ENCODE measurements at regions not wholly inside any gene's neighbourhood (a gene's known extent, or its start where the extent isn't known, plus 50 kb on each side); places are given as distances from the start of the nearest gene placed in this dataset.

DNA sequence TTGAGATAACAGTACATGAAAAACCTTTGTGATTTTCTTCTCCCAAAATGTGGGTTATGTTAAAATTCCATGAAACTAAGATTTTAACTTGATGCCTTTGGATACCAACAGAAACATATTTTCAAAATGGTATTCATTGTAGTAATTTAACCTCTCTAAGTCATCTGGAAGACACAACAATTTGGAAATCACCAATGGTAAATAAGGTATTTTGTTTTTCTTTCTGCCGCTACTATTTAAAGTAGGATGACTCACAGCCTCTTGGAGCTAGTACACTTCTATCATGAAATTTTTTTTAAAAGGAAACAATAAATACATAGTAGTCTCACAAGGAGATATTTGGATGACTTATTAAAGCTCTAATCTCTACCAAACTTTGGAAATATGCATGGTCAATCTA is 291.6 kb upstream of the VEPH1 start:
- DNase-seq = peak; percentile 25

DNA sequence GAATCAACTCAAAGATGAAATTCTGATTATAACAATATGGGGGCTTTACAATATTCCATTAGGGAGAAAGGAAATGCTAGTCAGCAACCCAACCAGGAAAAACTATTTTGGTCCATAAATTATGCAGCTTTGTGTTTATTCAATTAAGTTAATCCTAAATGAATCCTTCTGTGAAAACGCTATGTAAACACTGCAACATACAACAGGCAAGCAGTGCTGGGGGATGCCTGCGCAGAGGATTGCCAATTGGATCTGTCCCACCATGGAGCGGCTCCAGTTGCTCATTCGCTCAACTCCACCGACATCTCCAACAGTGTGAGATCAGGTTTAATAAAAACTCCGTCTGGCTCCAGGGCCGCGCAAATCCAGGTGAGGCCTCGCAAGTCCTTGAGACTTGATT is 290.5 kb upstream of the VEPH1 start:
- DNase-seq = no peak

DNA sequence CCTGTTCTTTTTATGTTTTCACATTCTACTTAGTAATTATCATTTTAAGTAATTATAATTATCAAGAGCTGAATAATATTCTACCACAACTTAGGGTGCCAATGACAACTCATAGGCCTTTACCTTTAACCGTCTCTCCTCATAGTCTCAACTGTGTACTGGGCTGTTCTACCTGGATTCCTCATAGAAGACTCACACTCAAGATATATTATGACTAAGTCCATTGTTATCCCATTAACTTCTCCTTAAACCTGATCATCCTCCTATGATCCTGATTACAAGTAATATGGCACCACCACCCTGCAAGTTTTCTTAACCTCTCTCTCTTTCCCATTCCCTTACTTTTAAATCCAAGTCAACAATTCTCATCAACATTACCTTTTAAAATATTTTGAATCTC is 285.9 kb upstream of the VEPH1 start:
- no peak for DNase-seq

DNA sequence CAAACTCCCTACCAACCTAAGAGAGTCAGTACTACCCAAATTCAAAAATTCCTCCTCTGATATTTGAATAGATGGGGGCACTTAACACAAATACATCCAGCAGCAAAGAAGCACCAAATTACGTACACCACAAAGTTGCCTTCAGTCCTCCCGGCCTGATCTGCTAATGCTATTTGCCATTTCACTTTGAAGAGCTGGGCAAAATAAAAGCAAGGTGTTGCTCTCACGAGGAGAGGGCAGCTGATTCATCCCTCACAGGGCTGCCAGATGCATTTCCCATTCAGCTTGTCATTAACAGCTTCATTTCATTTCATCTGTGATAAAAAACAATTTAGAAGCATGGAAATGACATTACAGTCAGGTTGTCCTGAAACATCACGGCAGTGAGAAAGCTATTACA is 283.4 kb upstream of the VEPH1 start:
- DNase-seq = no peak

DNA sequence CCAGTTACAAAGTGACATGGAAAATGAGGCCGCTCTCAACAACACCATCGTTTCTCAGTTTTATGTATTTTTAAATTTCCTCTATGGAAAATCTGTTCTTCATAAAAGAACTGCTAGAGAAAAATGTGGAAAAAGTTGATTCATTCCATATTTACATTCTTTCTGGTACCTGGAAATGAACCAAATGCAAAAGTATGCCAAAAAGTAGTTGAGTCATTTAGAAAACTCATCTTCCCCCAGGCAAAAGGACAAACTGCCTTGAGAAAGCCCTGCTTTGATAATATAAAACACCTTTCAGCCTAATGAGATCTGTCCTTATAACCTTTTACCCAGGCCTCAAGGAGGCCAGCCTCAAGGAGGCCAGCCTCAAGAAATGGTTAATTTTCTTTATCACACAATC is 283.0 kb upstream of the VEPH1 start:
- no peak for DNase-seq

DNA sequence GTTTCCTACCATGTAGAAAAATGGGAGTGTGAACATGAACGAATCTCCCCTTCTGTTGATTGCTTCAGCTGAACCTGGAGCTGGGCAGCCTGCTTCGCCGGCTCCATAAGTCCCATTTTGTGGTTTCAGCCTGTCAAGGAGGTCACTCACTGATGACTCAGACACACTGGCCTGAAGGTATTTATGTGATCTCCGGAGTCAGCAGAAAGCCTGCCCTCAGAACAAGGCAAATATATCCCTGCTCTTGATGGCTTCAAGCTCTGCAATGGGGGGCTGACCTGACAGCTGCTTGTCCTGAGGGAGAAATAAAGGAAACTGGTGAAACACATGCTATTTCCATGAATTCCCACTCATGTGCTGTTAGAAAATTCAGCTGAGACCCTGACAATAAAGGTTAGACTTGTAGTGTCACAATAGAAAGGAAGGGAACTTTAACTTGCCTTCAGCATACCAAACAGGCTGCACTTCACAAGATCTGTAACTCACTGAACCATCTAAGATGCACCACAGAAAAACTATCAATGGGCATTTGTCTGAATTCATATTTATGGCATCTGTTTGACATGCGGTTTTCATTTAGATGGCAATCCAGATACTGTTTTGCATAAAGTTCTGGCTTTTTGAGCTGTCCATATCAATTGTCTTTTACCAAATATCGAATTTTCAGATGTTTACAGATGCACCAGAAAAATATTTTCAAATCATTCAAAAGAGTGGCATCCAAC is 282.0 kb upstream of the VEPH1 start:
- peak; percentile 63 for DNase-seq

DNA sequence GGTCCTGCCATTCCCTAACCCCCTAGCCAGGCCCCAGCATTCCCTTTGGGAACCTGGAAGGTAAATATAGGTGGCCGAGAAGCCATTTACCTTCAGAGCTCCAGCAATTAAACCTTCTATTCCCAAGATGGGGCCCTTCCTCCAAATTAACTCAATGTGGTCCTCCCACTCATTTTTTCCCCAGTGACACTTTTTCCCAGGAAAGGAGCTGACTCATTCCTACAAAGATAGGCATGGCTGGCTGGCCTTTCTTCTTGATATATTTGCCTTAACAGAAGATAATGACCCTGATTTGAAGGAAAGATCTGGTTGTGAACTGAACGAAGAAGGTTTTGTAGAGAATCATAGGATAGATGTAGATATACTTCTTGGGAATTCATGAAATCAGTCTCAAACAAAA is 279.0 kb upstream of the VEPH1 start:
- DNase-seq = no peak

DNA sequence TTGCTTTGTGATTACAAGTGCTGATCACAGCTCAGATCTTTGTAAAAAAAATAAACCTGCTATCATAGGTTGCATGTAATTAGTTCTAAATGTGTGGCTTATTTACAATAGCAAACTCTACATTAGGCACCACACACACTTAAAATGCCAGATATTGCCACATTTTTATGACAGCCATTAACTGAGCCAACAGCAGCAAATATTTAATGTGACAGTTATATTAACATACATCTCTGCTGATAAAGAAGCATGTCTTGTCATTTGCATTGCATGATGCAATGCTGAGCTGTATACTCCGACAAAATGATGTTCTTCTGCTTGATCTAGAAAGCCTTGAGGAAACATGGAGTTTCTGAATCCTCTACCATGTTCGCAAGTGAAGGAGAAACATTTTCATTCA is 273.6 kb upstream of the VEPH1 start:
- no peak for DNase-seq

DNA sequence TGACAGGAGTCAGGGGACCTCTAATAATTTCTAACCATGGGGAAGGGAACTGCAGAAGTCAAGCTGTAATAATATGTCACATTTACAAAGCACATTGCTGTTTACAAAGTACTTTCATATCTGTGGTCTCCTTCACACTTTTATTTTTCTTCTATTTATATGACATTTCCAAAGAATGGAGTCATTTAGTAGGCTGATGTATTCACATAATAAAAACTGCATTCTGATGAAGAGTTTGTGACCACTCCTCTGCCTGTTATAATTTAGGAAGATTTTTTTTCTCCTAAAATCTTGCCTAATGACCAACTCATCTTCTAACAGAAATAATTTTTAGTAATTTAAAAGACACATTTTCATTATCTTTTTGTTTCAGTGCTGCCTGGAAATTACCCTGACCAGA is 272.2 kb upstream of the VEPH1 start:
- DNase-seq = no peak

DNA sequence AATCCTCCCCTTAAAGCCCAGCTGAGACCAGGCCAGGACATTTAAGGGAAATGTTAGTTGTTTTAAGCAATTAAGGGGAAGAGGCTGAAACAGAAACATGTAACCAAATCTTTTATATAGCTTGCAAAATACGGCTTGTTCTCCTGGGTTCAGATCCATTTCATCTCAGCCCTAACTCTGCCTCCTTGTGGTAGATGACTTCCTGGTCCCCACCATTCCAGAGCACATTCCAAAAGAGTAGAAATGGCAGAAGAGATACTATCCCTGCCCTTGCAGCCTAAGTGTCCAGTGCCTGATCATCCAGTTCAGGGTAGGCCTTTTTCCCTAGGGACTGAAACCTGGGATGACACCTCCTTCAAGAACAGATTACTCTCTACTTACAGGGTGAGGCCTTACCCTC is 266.2 kb upstream of the VEPH1 start:
- peak; percentile 3 for DNase-seq

DNA sequence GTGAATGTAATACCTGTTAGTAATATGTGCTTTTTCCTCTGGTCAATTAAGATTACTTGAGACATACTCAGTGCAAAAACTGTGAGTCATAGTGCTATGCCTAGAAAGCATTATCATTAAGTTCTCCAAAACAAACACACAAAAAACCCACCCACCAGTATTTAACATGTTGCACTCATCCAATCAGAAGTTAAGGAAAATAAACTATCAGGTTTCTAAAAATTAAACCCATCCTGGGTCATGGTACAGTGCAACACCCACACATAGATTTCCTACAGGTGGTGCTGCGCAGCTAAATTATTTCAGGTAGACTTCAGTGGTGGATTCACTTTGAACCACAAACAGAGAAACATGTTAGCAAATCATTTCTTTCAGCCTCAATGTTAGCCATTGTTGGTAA is 264.4 kb upstream of the VEPH1 start:
- DNase-seq = peak; percentile 1

DNA sequence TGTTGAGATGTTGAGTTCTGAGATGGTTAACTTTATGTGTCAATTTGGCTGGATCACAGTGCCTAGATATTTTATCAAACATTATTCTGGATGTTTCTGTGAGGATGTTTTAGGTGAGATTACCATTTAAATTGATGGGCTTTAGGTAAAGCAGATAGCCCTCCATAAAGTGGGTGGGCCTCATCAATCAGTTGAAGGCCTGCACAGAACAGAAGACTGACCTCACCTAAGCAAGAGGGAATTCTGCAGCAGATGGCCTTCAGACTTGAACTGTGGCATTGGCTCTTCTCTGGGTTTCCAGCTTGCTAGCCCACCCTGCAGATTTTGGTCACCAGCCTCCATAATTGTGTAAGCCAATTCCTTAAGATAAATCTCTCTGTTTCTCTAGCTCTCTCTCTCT is 260.4 kb upstream of the VEPH1 start:
- DNase-seq = no peak

DNA sequence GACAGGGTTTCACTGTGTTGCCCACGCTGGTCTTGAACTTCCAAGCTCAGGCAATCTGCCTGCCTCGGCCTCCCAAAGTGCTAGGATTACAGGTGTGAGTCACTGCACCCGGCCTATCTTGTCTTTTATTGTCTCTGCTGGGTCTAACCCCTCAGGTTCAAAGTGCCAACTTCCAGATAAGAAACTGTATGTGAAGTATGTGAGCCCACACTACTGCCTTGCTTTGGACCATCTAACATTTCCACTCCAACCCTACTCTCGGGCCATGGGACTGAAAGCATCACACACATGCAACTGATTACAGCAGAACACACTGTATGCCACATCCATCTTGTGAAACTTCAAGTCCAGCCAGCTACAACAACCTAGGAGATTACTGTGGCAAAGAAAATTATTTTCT is 256.1 kb upstream of the VEPH1 start:
- DNase-seq = no peak

DNA sequence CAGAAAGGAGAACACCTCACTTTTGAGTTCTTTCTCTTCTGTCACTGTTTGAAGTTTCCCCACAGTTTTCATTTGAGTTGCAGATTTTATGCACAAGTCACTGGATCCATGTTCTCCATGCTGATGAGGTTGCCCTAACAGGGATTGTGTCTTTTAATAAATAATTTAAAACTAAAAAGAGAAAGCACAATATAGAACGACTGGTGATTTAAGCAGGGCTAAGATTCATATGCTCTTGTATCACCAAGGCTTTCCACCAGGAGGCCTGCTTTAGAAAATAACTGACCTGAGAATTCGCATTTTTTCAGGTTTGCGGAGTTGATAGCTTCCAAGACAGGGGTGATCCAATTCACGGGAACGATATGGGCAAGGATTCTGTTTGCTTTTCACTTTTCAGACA is 252.0 kb upstream of the VEPH1 start:
- DNase-seq = peak; percentile 8

DNA sequence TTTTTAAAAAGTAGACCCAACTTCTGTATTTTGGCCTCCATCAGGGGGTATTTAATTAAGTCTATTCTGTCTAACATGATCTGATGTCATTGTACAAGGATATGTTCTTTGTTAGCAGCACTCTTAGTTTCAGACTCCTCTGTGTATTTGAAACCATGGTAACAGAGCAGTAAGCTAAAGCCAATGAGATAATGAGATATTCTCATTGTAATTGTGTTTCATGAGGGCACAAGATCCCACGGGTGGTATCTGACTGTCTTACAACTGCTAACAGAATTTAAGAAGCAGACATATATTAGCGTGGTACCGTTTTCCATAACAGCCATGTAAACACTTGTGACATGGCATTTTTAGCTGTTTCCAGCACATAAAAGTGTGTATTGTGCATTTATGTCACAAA is 251.2 kb upstream of the VEPH1 start:
- peak; percentile 25 for DNase-seq

DNA sequence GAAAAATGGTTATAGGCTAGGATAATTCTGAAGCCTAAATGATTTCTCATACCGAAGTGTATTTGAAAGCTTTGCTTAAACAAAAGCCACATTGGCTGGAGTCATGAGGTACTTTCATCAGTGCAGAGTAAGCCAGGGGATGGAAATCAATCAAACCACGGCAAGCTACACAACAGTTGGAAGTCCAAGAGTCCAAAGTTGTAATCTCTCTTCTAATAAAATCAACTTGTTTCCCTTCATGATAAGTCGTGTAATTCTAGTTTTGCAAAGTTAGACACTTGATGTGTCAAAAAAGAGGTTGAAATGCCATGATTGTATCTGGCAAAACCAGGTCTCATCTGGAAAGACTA is 250.5 kb upstream of the VEPH1 start:
- DNase-seq = no peak

DNA sequence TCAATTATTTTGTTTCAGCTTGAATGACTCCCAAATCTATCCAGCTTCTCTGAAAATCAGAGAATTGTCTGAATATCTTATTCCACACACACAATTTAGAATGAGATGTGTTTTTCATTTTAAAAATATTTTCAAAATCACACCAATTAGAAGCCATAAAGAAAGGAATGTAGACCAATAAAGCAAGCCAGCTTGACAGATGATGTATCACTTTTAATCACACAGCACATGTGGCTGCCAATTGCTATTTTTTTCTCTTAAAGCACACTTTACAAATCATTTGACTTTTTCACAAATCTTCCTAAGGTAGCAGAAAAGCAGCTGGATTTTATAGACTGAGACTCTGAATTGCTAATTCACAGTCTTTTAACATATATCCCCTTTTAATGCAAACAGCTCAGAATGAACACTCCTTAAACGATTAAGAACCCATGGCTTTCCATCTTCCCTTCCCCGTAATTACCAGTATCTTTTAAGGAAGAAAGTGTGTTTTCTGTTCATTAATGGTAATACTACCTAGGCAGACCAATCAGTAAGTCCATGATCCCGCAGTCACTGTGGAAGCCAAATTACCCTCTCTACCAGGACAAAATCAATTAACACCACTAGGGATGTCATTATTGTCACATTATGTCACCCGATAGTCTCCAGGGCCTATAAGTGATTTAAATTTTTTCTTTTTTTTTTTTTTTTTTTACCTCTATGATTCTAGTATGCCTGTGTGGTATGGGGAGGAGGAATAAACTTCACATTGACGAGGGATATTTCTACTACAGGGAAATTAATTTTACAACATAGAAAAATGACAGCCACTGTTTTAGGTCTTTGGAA is 250.0 kb upstream of the VEPH1 start:
- no peak for DNase-seq

DNA sequence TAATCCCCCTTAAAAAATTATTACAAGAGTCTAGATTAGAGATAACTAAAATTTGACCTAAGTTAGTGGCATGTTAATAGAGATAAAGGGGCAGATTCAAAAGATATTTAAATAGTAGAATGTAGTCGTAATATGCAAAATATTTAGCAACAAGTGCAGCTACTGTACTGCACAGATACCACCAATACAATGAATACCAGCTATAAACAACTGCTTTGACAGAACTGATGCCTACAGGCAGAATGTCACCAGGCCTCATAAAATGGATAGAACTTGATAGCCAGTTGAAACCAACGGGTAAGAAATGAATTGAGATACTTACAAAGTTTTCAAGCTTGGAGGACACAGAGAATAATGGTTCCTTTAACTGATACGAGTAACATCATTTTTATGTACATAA is 249.3 kb upstream of the VEPH1 start:
- no peak for DNase-seq

DNA sequence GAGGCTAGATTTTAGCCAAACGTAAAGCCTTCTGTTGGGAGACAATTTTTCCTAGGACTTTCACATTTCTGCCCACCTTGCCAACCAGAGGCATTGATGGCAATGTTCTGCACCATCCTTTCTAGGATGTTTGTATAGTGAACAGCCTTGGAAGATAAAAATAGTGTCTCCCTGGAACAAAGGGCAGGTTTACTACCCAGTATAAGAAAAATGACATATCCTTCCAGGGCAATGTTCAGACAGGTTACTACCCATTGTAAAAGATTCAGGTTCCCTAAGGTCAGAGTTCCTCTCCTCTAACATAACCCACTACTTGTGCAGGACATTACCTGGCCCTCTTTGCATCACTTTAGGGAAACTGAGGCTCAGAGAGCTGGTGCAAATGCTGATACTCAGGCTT is 248.2 kb upstream of the VEPH1 start:
- DNase-seq = no peak

DNA sequence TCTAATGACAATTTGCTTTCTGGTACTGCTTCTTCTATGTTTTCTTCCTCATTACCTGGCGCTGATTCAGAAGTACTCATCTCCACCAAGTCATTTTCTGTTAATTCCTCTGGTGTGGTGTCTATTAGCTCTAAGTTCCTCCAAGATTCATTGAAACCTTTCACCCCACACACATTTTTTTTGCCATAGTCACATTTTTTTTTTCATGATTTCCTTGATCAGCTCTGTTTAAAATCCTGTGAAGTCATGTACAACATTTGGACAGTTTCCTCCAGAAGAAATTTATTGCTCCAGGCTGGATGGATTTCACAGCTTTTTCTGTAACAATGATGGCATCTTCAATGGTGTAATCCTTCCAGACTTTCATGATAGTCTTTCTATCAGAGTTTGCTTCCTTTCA is 243.2 kb upstream of the VEPH1 start:
- DNase-seq = no peak

DNA sequence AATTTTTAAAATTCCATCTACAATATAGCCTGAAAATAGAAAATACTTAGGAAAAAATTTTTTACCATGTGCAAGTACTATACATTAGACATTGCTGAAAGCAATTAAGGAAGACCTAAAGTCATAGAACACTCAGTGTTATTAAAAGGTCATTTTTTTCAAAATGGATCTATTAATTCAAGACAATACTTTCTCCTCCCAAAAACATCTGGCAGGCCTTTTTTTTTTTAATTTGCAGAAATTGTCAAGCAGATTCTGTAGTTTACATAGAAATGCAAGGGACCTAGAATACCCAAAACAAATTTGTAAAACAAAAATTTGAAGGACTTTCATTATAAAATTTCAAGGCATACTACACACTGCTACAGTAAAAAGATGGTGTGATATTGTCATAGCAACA is 238.4 kb upstream of the VEPH1 start:
- no peak for DNase-seq

DNA sequence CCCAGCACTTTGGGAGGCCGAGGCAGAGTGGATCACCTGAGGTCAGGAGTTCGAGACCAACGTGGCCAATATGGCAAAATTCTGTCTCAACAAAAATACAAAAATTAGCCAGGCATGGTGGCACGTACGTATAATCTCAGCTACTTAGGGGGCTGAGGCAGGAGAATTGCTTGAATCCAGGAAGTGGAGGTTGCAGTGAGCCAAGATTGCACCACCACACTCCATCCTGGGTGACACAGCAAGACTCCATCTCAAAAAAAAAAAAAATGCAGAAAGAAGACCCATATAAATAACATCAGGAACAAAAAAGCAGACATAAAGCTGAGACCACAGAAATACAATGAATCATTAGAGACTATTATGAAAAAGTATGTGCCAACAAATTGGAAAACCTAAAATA is 235.2 kb upstream of the VEPH1 start:
- no peak for DNase-seq

DNA sequence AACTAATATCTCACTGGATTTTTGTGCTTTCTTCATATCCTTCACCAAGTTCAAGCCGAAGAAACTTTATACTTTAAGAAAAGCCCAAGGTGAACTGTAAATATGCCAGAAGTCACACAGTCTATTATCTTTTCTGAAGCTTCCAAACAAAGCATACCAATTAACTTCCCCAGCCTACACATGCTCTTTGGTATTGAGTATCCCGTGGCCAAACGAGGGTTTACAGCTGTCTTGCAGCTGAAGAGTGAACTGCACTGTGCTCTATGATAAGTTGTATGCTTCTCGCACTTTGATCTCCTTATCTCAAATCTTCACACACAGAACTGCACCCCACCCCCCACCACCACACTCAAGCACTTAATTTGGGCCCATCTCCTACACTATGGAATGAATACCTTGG is 215.6 kb upstream of the VEPH1 start:
- DNase-seq = no peak

DNA sequence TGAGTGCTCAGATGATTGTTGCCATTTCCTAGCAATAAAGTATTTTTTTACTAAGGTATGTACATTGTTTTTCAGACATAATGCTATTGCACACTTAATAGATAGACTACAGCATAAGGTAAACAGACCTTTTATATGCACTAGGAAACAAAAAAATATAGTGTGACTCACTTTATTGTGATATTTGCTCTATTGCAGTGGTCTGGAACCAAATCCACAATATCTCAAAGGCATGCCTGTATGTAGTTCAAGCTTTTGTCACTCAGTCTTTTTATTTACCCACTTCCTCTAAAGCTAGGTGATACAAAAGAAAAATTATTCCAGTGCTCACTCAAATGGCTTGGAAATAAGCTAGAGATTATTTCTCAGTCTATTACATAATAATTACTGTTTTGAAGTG is 209.9 kb upstream of the VEPH1 start:
- peak; percentile 94 for DNase-seq

DNA sequence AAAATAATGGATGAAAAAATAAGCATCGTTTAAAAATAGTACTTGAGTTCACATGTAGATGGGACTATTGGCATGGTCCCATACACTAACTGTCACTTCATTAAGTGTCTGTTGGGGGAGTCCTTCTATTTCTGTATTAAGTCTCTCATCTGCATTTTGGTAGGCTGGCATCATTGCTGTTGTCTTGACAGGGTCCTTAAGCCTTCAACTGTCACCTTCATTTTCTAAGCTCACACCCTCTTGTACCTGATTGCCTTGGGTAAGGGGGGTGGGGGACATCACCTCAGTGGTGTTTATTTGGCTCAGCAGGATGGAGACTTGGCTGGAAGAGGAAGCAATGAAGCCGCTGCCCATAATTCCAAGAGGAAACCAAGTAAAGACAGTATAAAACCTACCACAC is 202.0 kb upstream of the VEPH1 start:
- no peak for DNase-seq

Measured in DMS53 (cell line).